Stimulated activated CD4-positive, alpha-beta T cell treated with anti-CD3 and anti-CD28 coated beads, Interleukin-2, amount 100 ng/mL, for 24 hours (primary cell): ENCODE measurements at regions not wholly inside any gene's neighbourhood (a gene's known extent, or its start where the extent isn't known, plus 50 kb on each side); places are given as distances from the start of the nearest gene placed in this dataset.
A peak's percentile ranks its signal among the peaks of the same experiment; 100 is the strongest.
"Not testable (repeated sequence)": the region's sequence is repeated elsewhere in the genome, so short reads cannot be mapped to it uniquely, and the experiment has no call there.

Experiments
- DNase-seq, 2 donors: peaks; one replicate each; pipeline ENCODE4 v3.0.0-alpha.2; 2020

GRCh38 chr9:38181866-38182265 is 112.8 kb upstream of the SHB start:
- no peak for DNase-seq

DNA sequence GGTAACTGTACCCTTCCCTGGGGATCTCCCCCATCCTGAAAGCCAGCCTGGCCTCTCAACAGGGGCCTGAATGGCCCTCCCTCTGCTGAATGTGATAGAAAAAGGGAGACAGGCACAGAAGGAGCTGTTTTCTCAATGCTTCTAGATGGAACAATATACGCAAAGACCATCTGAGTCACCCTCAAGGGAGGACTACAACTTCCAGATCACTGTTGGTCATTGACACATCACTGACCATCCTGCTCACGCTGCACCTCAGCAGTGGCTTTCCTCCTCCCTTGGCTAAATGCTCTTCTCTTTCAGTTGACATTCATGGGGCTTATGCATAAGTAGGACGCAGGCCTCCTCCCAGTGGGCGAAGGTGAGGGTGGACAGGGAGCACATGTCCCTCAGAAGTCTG is 112.2 kb upstream of the SHB start:
- DNase-seq: no peak

DNA sequence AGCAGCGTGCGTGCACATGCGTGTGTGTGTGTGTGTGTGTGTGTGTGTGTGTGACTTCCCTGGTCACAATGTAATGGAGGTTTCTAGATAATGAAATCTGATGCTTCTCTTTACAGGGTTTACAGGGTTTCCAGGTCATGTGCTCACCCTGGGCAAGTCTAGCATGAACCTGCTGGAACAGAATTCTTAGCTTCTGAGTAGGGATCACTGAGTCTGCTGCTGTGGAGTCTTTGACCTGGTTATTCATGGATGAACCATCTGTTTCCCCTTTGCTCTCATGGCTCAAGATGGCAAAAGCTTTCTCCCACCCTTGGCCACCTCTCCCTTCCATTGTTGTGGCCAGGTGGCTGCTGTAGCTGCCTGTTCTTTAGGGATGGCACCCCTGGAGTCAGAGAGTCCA is 111.6 kb upstream of the SHB start:
- no peak for DNase-seq

DNA sequence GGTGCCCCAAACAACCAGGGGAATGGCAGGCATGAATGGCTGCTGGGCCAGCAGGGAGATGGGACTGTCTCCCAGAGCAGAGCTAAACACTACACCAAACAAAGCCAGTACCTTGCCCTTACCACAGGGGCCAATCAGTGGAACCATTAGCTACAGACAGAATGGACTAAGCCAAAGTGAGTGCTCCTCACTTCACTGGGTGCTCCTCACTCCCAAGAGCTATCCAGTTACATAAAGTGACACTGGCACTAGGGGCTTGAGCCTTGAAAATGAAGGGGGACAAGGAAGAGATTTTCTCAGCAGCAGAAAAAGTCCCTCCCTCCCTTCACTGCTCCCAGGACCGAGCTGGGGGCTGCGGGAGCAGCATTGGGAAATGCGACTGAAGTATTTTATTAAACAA is 110.9 kb upstream of the SHB start:
- DNase-seq: no peak

DNA sequence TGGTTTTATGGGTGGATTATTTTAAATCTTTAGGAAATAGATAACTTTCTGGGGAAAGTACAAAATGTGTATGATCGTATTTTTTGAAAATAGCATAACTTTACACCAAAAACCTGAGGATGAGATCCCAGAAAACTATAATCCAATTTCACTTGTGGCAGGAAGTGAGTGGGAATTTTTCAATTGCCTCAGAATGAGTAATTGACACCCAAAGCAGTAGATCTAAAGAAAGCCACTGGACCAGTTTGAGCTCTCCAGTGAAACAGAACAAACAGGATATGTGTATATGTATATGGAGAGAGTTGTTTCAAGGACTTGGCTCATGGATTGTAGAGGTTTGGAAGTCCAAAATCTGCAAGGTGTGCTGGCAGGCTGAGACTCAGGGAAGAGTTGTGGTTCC is 109.2 kb upstream of the SHB start:
- DNase-seq: no peak

DNA sequence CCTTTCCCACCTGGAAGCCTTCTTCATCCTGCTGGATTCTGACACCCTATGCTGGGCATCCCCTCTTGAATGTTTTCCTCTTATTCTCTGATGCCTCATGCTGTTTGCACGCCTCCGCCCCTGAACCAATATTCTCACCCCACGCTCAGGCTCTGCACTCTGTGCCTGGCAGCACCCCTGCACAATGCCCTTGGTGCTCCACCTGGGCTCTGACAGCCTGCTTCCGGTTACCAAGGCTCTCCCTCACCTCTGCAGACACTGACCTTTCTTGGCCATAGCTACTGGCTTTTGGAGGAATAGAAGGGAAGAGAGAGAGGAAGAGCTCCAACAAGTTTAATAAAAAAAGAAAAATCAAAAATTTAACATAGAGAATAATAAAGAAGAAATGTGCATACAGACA is 108.7 kb upstream of the SHB start:
- no peak for DNase-seq

- no peak for DNase-seq
Observed at GRCh38 chr9:38176251-38176650, 107.2 kb upstream of the SHB start.

- no peak for DNase-seq
Observed at GRCh38 chr9:38175423-38175822, 106.4 kb upstream of the SHB start.

DNA sequence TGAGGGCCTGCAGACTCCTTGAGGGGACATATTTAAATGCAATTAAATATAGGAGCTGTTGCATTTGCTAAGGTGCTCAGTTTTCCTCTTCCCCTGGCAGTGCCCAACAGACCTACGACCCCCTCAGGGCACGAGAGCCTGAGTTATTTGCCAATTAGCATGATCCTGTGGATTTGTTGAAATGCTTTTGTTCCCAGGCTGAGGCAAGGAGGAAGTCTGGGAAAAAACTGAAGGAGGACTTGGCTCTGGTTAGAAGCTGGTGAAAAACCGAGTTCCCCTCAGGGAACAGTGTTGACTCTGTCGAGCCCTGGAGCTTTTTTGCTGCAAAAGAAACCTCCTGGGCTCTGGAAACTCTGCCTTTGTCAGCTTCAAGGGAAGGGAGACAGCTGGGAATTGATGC is 103.6 kb upstream of the SHB start:
- DNase-seq: no peak

DNA sequence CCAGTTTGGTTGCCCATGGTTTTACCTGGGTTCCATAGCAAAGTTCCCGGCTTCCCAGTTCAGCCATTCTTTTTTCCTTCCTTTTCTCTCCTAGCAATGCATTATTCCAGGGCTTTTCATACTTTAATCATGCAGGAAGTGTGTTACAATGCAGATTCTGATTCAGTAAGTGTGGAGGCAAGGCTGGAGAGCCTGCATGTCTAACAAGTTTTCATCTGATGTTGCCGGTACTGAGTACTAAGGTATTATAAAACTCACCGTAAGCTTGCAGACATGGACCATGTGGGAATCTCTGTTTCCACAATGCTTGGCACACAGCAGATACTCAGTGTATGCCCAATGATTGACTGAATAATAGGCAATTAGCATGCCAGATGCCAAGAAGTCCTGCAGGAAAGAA is 102.9 kb upstream of the SHB start:
- DNase-seq: no peak

DNA sequence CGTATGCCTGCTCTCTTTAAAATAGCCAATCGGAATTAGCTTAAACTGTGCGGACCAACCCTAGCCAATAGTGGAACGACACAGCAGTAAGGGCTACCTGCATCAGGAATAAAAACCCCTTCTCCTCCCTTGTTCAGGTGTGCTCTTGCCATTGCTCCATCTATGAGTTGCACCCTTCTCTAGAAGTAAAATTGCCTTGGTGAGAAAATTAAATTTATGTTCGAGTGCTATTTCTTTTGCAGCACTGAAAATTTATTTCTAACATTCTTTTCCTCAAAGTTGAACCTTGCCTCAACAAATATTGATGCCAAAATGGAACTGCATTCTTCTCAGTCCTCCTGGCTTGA is 102.5 kb upstream of the SHB start:
- no peak for DNase-seq

GRCh38 chr9:38170763-38171537 is 101.9 kb upstream of the SHB start:
- DNase-seq: peak in 1 of 2 donors; percentile 6

- DNase-seq: not testable (repeated sequence)
Observed at GRCh38 chr9:38170155-38170554, 101.1 kb upstream of the SHB start.

DNA sequence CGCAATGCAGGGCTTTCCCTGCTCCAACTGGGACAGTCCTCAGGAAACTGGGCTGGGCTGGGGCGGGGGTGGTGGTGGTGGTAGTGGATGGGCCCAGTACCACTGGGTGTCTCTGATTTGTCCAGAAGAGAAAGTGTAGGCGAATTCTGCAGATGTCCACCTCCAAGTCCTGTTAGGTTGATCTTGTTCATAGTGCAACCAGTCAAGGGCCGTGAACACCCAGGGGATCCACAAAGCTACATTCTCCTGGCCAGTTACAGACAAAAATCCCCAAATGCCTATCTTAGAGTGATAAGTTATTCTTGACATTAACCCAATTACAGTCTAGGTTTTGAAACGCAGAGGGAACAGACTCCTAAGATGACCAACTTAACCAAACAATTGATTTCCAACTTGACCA is 97.5 kb upstream of the SHB start:
- no peak for DNase-seq

- no peak for DNase-seq
Observed at GRCh38 chr9:38164659-38165221, 95.7 kb upstream of the SHB start.

- DNase-seq: no peak
Observed at GRCh38 chr9:38163518-38163917, 94.5 kb upstream of the SHB start.

DNA sequence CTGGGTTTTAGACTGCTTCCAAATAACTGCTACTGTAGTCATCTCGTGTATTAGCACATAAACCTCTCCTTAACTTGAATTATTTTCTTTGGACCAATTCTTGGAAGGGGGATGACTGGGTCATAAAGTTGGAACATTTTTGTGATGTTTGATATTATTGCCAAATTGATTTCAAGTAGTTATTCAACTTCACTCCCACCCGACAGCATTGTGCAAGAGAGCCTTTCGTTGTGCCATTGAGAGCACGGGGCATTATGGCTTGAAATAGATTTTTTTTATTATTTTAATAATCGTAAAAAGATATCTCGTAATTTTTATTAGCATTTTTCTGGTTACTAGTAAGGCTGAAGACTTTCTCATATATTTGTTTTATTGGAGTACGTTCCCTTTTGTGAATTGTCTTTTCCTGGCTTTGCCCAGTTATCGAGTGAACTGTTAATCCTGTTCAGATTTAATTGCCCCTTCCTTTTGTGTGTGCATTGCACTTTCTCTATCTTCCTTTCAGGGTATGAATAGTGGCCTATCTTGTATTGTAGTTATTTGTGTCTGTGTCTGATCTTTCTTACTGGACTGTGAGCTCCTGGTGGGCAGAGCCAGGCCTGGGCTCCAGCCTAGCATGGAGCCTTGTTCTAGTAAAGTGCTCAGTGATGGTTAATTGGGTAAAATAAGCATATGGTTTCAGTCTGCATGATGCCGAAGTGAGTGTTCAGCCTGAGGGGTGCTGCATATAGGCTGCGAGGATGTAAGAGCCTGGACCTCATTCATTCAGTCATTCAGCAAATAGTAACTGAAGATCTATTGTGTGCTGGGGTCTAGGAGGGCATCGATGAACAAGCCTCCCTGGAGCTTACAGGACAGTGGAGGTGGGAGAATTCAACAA is 93.5 kb upstream of the SHB start:
- DNase-seq: no peak

DNA sequence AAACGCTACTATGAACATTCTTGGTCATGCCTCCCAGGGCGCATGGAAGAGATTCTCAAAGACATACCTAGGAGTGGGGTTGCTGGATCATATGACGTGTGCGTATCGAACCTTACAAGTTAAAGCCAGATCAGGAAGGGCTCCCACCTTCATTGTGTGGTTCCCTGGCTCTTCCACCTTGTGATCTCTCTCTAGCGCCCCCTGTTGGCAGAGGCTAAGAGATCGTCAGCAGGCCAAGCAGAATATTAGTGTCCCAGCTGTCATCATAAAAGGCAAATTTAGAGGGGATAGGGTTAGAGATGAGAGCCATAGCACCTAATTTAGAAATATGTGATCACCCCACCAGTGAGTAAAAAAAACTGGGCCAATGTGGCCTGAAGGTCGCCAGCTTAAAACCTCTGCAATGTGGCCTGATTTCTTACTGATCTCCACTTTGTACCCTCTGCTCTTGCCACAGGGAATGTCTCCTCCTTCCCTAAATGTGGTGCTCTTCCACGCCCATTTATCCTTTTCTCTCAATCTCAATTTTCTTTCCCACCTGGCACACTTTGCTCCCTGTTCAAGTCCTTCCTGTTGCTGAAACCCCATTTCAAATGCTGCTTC is 91.7 kb upstream of the SHB start:
- DNase-seq: peak; percentile 73 to 76

DNA sequence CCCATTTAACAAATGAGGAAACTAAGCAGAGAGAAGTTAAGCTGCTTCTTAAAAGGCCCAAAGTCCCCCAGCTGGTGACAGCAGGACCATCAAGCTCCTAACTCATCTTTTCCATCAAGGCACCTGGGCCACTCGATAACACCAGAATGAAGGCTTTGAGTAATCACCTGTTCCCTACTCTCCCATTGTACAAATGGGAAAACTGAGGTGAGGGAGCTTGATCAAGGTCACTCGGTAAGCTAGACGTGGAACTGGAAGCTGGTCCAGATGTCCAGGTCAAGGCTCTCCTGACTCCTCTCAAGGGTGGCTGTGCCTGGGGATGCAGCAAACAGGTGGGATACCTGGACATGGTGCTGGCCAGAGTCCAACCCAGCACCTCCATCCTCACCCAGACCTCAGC is 90.6 kb upstream of the SHB start:
- DNase-seq: no peak

DNA sequence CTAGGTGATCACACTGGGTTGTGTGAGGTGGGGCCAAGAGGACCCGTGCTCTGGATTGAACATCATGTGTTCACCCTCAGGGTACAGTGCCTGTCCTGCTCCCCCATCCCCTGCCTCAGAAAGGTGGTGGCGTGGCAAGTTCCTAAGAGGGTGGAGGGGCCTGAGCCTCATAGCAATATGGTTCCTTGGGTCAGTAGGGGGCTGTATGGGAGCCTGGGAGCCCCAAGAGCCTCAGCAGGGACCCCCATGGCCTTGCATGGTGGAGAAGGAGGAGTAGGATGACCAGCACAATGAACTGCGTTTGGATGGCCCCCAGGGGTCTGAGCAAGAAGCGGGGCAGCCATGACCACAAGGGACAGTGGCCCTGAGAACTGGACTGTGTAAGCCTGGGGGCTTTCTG is 89.6 kb upstream of the SHB start:
- DNase-seq: no peak

- DNase-seq: no peak
Observed at GRCh38 chr9:38157711-38158110, 88.7 kb upstream of the SHB start.

DNA sequence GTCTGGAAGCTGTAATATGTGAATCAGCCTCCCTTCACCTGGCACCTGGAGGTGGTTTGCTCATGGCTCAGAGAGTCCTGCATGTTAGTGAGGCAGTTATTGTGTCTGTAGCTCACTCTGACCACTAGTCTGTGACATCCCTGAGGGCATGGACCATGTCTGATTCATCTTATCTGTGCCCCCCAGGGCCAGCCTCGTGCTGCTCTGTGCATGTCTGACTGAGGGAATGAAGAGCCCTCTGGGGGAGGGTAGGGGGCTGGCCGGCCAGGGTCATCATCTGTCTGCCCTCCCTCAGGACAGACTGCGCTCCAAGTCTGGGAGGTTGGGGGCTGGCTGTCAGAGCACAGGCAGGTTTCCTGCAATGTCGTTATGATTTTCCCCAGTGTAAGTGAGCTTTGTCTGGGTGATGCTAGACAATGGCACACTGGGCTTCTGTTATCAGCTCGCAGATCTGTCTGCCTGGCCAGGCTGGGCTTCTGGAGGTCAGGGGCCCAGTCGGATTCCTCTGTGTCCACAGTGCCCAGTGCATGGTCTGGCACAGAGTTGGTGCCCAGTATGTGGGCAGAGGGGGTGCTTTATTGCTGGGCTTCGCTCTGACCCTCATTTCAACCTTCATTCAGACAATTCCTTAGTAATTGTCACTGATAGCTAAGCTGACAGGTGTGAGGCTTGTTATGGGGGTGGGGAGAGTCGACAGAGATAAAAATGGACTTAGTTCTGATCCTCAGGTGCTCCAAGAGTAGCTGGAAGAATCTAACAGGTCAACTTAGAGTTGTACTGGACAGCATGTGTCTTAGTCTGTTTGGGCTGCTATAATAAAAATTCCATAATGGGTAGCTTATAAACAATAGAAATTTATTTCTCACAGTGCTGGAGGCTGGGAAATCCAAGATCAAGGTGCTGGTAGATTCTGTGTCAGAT is 85.7 kb upstream of the SHB start:
- no peak for DNase-seq

DNA sequence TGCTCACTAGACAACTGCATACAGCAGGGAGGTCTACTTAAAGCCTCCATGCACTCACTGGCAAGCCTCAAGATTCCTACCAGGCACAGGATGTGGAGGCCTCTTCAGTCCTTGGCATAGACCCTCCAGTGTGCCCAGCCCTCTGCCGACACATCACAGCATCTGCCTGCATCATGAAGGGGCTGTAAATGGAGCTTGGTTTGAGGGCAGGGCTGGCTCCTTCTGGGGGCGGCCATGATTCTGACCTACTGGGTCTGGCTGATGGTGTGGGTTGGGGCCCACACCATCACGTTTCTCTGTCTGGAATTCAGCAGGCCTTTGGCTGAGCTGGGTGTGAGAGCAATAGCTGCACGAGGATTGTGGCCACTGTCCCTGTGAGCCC is 84.9 kb upstream of the SHB start:
- no peak for DNase-seq
